Peyer's patch (tissue), 4 donors: ENCODE measurements at regions not wholly inside any gene's neighbourhood (a gene's known extent, or its start where the extent isn't known, plus 50 kb on each side); places are given as distances from the start of the nearest gene placed in this dataset.
"Not testable (repeated sequence)": the region's sequence is repeated elsewhere in the genome, so short reads cannot be mapped to it uniquely, and the experiment has no call there.

Experiments
- DNase-seq, 3 donors: peaks; one replicate each; pipeline ENCODE4 v3.0.0-alpha.2; 2017 to 2019
- H3K27ac ChIP-seq, 4 donors: fragments of 200-600 bp; sonication (generic); one replicate each; pipeline ENCODE4 v1.5.1; 2016 to 2019
- H3K27me3 ChIP-seq, 2 donors: fragments of 200-600 bp; sonication (generic); one replicate each; pipeline ENCODE4 v1.5.1; 2019
- H3K36me3 ChIP-seq, 3 donors: fragments of 200-600 bp; sonication (generic); one replicate each; pipeline ENCODE4 v1.5.1; 2016 to 2019
- H3K4me1 ChIP-seq, 4 donors: fragments of 200-600 bp; sonication (generic); one replicate each; pipeline ENCODE4 v1.5.1; 2016 to 2019
- H3K4me3 ChIP-seq, 4 donors: fragments of 200-600 bp; sonication (generic); 1 replicate in 3 of 4; 2 replicates in 1 of 4; pipeline ENCODE4 v1.5.1; 2016 to 2019; ENCODE audit warnings: mild to moderate bottlenecking in 1 of 4
- H3K9me3 ChIP-seq, 4 donors: fragments of 200-600 bp; sonication (generic); one replicate each; pipeline ENCODE4 v1.5.1; 2016 to 2019; ENCODE audit warnings: mild to moderate bottlenecking in 1 of 4
- POLR2A ChIP-seq, 2 donors: fragments of 450-650 bp; IDR thresholded peaks; one replicate each; pipeline ENCODE4 v1.5.1; 2017; ENCODE audit warnings: antibody characterized with exemption in 2 of 2, mild to moderate bottlenecking in 2 of 2, moderate library complexity in 2 of 2
- TF ChIP-seq, protein P1 (sequence below), 6 experiments: fragments of 450-650 bp in 4 of 6; fragments of 200-600 bp in 2 of 6; sonication (generic) in 1 of 6; IDR thresholded peaks; one replicate each; pipeline ENCODE4 v1.5.1; 2017 to 2019; ENCODE audit warnings: antibody characterized with exemption in 6 of 6, mild to moderate bottlenecking in 3 of 6, moderate library complexity in 1 of 6

DNA sequence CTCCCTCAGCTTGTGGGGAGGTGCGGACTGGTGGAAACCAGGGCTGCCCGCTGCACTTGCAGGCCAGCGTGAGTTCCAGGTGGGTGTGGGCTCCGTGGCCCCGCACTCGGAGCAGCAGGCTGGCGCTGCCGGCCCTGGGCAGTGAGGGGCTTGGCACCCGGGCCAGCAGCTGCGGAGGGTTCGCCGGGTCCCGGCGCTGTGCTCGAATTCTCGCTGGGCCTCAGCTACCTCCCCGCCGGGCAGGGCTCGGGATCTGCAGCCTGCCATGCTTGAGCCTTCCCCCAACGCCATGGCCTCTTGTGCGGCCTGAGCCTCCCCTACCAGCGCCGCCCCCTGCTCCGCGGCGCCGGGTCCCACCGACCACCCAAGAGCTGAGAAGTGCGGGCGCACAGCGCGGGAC is 71.6 kb upstream of the ADGRL1 start:
- Histone ChIP-seq H3K9me3 (peaks cover 0 to 3% (median 0%) of the 10 kb centered on the region in 4 donors), H3K27me3 (no peaks in the 10 kb centered on the region), H3K27ac (no peak overlapping the region), H3K4me1 (no peaks in the 10 kb centered on the region), H3K4me3 (no peak overlapping the region), H3K36me3 (no peaks in the 10 kb centered on the region)
- no peak for DNase-seq
- TF ChIP-seq, protein P1, sequence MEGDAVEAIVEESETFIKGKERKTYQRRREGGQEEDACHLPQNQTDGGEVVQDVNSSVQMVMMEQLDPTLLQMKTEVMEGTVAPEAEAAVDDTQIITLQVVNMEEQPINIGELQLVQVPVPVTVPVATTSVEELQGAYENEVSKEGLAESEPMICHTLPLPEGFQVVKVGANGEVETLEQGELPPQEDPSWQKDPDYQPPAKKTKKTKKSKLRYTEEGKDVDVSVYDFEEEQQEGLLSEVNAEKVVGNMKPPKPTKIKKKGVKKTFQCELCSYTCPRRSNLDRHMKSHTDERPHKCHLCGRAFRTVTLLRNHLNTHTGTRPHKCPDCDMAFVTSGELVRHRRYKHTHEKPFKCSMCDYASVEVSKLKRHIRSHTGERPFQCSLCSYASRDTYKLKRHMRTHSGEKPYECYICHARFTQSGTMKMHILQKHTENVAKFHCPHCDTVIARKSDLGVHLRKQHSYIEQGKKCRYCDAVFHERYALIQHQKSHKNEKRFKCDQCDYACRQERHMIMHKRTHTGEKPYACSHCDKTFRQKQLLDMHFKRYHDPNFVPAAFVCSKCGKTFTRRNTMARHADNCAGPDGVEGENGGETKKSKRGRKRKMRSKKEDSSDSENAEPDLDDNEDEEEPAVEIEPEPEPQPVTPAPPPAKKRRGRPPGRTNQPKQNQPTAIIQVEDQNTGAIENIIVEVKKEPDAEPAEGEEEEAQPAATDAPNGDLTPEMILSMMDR (IDR thresholded peaks at IDR 0.05): no peak
- TF ChIP-seq POLR2A (IDR thresholded peaks at IDR 0.05): no peak

DNA sequence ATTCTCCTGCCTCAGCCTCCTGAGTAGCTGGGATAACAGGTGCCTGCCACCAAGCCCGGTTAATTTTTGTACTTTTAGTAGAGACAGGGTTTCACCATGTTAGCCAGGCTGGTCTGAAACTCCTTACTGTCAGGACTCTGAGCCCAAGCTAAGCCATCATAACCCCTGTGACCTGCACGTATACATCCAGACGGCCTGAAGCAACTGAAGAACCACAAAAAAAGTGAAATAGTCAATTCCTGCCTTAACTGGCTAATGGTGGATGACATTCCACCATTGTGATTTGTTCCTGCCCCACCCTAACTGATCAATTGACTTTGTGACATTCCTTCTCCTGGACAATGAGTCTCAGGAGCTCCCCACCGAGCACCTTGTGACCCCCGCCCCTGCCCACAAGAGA is 69.9 kb upstream of the ADGRL1 start:
- not testable (repeated sequence) for H3K9me3 ChIP-seq, H3K36me3 ChIP-seq, H3K4me3 ChIP-seq, H3K27ac ChIP-seq, H3K27me3 ChIP-seq, DNase-seq, H3K4me1 ChIP-seq

DNA sequence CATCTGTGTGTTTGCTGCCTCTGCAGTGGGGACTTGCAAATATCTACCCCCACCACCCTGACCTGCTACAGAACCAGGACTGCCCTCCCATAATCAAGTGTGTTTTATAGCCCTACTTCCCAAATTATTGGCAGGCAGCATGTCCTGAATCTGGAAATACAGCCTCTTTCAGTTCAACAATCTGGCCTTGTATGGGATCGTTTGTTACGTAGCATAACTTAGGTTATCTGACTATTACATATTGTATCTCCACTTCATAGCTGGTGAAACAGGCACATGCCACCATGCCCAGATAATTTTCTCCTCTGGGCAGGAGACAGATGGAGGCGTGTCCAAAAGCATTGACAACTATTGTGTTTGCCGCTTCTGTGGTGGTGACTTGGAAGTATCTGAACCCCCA is 66.7 kb upstream of the ADGRL1 start:
- H3K36me3 ChIP-seq: no peaks in the 10 kb centered on the region

DNA sequence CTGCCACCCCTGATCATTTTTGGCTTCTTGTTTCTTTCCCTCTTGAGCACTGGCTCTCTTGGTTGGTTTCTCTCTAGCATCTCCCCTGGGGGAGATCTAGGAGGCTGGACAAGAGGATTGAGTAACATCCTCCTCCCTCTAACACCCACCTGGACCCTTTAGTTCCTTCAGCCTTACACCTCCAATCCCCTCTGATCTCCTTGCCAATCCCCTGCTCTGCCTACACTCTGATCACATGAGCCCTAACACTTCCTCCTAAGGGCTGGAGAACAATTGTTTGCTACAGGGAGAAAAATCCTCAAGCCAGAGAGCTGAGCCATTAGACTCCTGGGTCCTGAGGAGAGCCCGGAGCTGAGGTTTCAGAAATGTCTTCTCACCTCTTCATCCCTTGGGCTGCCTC is 65.9 kb upstream of the ADGRL1 start:
- Histone ChIP-seq H3K4me1 (no peaks in the 10 kb centered on the region), H3K36me3 (no peaks in the 10 kb centered on the region), H3K9me3 (peaks cover 0 to 3% (median 0%) of the 10 kb centered on the region in 4 donors), H3K27ac (no peak overlapping the region), H3K4me3 (no peak overlapping the region), H3K27me3 (no peaks in the 10 kb centered on the region)
- TF ChIP-seq, protein P1 (IDR thresholded peaks at IDR 0.05): no peak
- TF ChIP-seq POLR2A (IDR thresholded peaks at IDR 0.05): no peak
- DNase-seq: no peak

More for the DNA sequence above, 66.7 kb upstream of the ADGRL1 start:
- Histone ChIP-seq H3K4me1 (no peaks in the 10 kb centered on the region), H3K4me3 (no peak overlapping the region), H3K27ac (no peak overlapping the region), H3K9me3 (peaks cover 0 to 3% (median 0%) of the 10 kb centered on the region in 4 donors), H3K27me3 (no peaks in the 10 kb centered on the region)
- no peak for DNase-seq
- TF ChIP-seq, protein P1 (IDR thresholded peaks at IDR 0.05): no peak
- TF ChIP-seq POLR2A (IDR thresholded peaks at IDR 0.05): no peak

DNA sequence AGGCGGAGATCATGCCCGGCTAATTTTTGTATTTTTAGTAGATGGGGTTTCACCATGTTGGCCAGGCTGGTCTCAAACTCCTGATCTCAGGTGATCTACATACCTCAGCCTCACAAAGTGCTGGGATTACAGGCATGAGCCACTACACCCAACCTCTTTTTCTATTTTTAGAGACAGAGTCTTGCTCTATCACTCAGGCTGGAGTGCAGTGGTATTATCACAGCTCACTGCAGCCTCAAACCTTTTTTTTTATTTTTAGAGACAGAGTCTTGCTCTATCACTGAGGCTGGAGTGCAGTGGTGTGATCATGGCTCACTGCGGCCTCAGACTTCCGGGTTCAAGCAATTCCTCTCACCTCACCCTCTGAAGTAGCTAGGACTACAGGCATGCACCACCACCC is 64.6 kb upstream of the ADGRL1 start:
- not testable (repeated sequence) for H3K27me3 ChIP-seq, H3K9me3 ChIP-seq, H3K4me1 ChIP-seq, DNase-seq, H3K36me3 ChIP-seq, H3K4me3 ChIP-seq, H3K27ac ChIP-seq

DNA sequence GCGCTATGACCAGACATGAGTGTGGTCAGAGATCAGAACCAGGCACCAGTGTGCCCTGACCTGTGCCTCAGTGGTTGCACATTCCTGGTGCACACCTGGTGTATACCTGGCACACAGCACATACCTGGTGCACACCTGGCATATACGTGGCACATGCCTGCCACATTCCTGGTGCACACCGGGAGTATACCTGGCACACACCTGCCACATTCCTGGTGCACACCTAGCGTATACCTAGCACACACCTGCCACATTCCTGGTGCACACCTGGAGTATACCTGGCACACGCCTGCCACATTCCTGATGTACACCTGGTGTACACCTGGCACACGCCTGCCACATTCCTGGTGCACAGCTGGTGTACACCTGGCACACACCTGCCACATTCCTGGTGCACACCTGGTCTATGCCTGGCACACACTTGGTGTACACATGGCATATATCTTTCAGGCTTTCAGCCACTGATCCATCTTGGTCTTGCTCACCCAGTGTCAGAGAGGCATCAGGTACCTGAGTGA is 61.3 kb upstream of the ADGRL1 start:
- no peaks in the 10 kb centered on the region for H3K9me3 ChIP-seq
- no peaks in the 10 kb centered on the region for H3K27me3 ChIP-seq
- H3K36me3 ChIP-seq: no peaks in the 10 kb centered on the region
- H3K4me1 ChIP-seq: no peaks in the 10 kb centered on the region
- no peak for TF ChIP-seq POLR2A (IDR thresholded peaks at IDR 0.05)
- TF ChIP-seq, protein P1 (IDR thresholded peaks at IDR 0.05): no peak
- DNase-seq: no peak
- H3K27ac ChIP-seq: no peak overlapping the region
- no peak overlapping the region for H3K4me3 ChIP-seq

DNA sequence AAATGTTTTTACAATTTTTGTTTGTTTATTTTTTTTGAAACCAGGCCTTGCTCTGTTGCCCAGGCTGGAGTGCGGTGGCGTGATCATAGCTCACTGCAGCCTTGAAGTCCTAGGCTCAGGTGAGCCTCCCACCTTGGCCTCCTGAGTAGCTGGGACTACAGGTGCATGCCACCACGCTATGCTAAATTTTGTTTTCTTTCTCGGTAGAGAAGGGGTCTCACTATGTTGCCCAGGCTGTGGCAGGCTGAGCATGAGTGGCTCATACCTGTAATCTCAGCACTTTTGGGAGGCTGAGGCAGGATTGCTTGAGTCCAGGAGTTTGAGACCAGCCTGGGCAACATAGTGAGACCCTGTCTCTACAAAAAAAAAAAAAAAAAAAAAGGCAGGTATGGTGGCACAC is 60.2 kb upstream of the ADGRL1 start:
- H3K9me3 ChIP-seq, H3K27me3 ChIP-seq, H3K4me3 ChIP-seq: not testable (repeated sequence)

More for the DNA sequence above, 60.2 kb upstream of the ADGRL1 start:
- H3K4me1 ChIP-seq, H3K27ac ChIP-seq, DNase-seq, H3K36me3 ChIP-seq: not testable (repeated sequence)
